Stimulated activated naive CD8-positive, alpha-beta T cell treated with anti-CD3 and anti-CD28 coated beads, Interleukin-15, amount 100 ng/mL, for 72 hours (primary cell): ENCODE measurements at regions not wholly inside any gene's neighbourhood (a gene's known extent, or its start where the extent isn't known, plus 50 kb on each side); places are given as distances from the start of the nearest gene placed in this dataset.

ENCODE experiments used
- ATAC-seq: fragments of 150-1000 bp; cut with Tn5 transposase; 2 replicates; pipeline ENCODE4 v1.10.0; 2021; ENCODE audit warnings: mild to moderate bottlenecking, moderate library complexity
- DNase-seq, 2 donors: peaks; one replicate each; pipeline ENCODE4 v3.0.0; 2021 to 2022
- H3K27ac Mint-ChIP-seq, 2 donors: one replicate each; pipeline ENCODE4 v1.8.0; 2022; ENCODE audit warnings: mild to moderate bottlenecking in 2 of 2, mixed read lengths in 2 of 2, moderate library complexity in 2 of 2
- H3K27me3 Mint-ChIP-seq: one replicate; pipeline ENCODE4 v1.8.0; 2022; ENCODE audit warnings: mixed read lengths
- H3K4me1 Mint-ChIP-seq: one replicate; pipeline ENCODE4 v1.8.0; 2022; ENCODE audit warnings: mild to moderate bottlenecking, mixed read lengths
- H3K4me3 Mint-ChIP-seq, 2 donors: one replicate each; pipeline ENCODE4 v1.8.0; 2022; ENCODE audit warnings: mild to moderate bottlenecking in 2 of 2, mixed read lengths in 2 of 2, moderate library complexity in 1 of 2
- H3K9me3 Mint-ChIP-seq, 2 donors: one replicate each; pipeline ENCODE4 v1.8.0; 2022; ENCODE audit warnings: mixed read lengths in 2 of 2

DNA sequence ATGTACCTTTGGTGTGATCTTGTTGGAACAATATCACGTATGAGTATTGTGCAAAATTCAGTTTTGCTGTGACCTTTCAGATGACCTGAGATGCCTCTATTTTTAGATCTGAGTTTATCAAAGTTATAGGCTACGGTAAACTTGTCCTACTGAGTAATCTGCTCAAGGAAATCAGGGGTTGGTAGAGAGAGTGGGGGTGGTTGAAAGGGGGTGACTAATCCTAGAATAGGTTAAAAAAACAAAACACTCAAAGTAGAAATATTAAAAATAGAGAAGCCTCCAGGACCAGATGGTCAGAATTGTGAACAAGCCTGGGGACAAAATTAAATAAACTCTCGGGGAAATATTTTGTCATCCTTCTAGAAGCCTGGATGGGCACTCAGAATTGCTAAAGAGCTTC, 59.9 kb upstream of the C11orf87 start:
- Mint-ChIP-seq H3K27me3 (peaks cover 8% of the 10 kb centered on the region), H3K4me3 (no peak overlapping the region), H3K4me1 (no peaks in the 10 kb centered on the region), H3K27ac (peak overlapping the region in 1 of 2 donors; percentile 86), H3K9me3 (no peaks in the 10 kb centered on the region)
- DNase-seq (no peak), ATAC-seq (no peak)

- ATAC-seq (no peak), DNase-seq (no peak)
- H3K4me3 Mint-ChIP-seq: no peak overlapping the region
- H3K27ac Mint-ChIP-seq: no peak overlapping the region
- H3K27me3 Mint-ChIP-seq: peaks cover 8% of the 10 kb centered on the region
- no peaks in the 10 kb centered on the region for H3K9me3 Mint-ChIP-seq
- no peaks in the 10 kb centered on the region for H3K4me1 Mint-ChIP-seq
These were observed 58.3 kb upstream of the C11orf87 start for GRCh38 chr11:109363682-109364081.

- Mint-ChIP-seq H3K27ac (no peak overlapping the region), H3K27me3 (peaks cover 8% of the 10 kb centered on the region), H3K4me3 (no peak overlapping the region), H3K9me3 (peaks cover 0 to 9% of the 10 kb centered on the region in 2 donors), H3K4me1 (no peaks in the 10 kb centered on the region)
- DNase-seq: no peak
- no peak for ATAC-seq
These were observed 57.1 kb upstream of the C11orf87 start for GRCh38 chr11:109364851-109365250.

DNA sequence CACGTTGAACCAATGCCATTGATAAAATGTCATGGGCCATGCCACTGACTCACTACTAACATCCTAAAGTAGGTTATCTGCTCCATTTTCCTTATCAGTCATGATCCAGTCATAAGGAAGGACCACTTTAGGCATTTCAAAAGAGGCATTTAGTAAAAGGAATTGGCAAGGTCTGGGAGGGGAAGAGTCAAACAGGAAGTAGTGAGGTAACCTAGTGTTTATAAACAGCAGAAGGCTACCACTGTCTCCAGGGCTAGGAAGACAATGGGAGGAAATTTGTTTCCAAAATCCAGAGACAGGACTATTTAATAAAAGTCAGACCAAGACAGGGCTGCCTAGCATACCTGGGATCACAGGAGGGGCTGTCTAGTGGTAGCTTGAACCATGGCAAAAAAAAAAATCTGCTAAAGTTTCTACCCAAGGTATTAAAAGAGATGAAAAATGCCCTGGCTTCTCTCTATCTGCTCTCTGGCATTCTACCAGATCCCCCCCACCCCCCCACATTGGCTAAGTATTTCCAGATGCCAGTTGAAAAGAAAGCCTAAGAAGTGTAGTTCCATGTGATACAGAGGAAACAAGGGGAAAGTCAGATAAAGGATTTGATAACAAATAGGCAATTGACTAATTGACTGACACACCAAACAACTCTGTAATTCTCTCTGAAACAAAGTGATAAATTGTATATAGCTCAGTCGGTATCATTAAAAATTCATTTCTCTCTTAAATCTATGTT, 50.4 kb upstream of the C11orf87 start:
- no peak for DNase-seq
- Mint-ChIP-seq H3K27ac (no peak overlapping the region), H3K9me3 (peaks cover 4 to 20% of the 10 kb centered on the region in 2 donors), H3K27me3 (no peaks in the 10 kb centered on the region), H3K4me1 (no peaks in the 10 kb centered on the region), H3K4me3 (no peak overlapping the region)
- no peak for ATAC-seq
